Gastrocnemius medialis (tissue), 4 donors: ENCODE measurements at regions not wholly inside any gene's neighbourhood (a gene's known extent, or its start where the extent isn't known, plus 50 kb on each side); places are given as distances from the start of the nearest gene placed in this dataset.

Experiments used
- ATAC-seq, 2 donors: fragments of 150-250 bp; one replicate each; pipeline ENCODE4 v1.9.1; 2016
- DNase-seq, 2 donors: peaks; one replicate each; pipeline ENCODE4 v3.0.0-alpha.2; 2019
- H3K27ac ChIP-seq, 4 donors: fragments of 200-600 bp; sonication (generic); 1 replicate in 1 of 4; 2 replicates in 3 of 4; pipeline ENCODE4 v1.5.1; 2016 to 2018; ENCODE audit warnings: mild to moderate bottlenecking in 2 of 4, moderate library complexity in 1 of 4
- H3K27me3 ChIP-seq, 3 donors: fragments of 200-600 bp; sonication (generic) in 2 of 3; 1 replicate in 1 of 3; 2 replicates in 2 of 3; pipeline versions ENCODE4 v1.5.1 to v1.6.0; 2016 to 2019; ENCODE audit warnings: mild to moderate bottlenecking in 1 of 3, moderate library complexity in 1 of 3
- H3K36me3 ChIP-seq, 2 donors: fragments of 200-600 bp; sonication (generic) in 1 of 2; one replicate each; pipeline ENCODE4 v1.5.1; 2017 to 2018
- H3K4me1 ChIP-seq, 2 donors: fragments of 200-600 bp; sonication (generic) in 1 of 2; one replicate each; pipeline ENCODE4 v1.5.1; 2016 to 2017; ENCODE audit warnings: mild to moderate bottlenecking in 2 of 2
- H3K4me3 ChIP-seq, 4 donors: fragments of 200-600 bp; sonication (generic) in 3 of 4; 1 replicate in 1 of 4; 2 replicates in 3 of 4; pipeline ENCODE4 v1.5.1; 2016 to 2019; ENCODE audit warnings: mild to moderate bottlenecking in 2 of 4
- H3K9me3 ChIP-seq, 3 donors: fragments of 200-600 bp; sonication (generic) in 2 of 3; 1 replicate in 1 of 3; 2 replicates in 2 of 3; pipeline ENCODE4 v1.5.1; 2016 to 2019
- POLR2A ChIP-seq, 2 donors: fragments of 450-650 bp; IDR thresholded peaks; one replicate each; pipeline ENCODE4 v1.6.1; 2017; ENCODE audit warnings: antibody characterized with exemption in 2 of 2, mild to moderate bottlenecking in 2 of 2, moderate library complexity in 2 of 2
- in situ Hi-C, 4 donors: fragments of 200-750 bp; cut with MboI; loops; one replicate each; pipeline versions ENCODE4 v1.15.0 to v1.8.0; 2017; ENCODE audit warnings: low sequenced_read_pairs in 4 of 4
- intact Hi-C: fragments of 100-400 bp; cut with DNase I; formaldehyde crosslinking; loops from one replicate; pipeline ENCODE4 v1.15.1; 2023; ENCODE audit warnings: low total_unique reads
- TF ChIP-seq, protein P1 (sequence below), 5 experiments: fragments of 450-650 bp in 3 of 5; fragments of 200-600 bp in 2 of 5; sonication (generic) in 2 of 5; IDR thresholded peaks in 4 of 5; conservative IDR thresholded peaks in 1 of 5; 1 replicate in 4 of 5; 2 replicates in 1 of 5; pipeline ENCODE4 v1.5.1; 2016 to 2019; ENCODE audit warnings: antibody characterized with exemption in 5 of 5, mild to moderate bottlenecking in 3 of 5, moderate library complexity in 3 of 5

- TF ChIP-seq, protein P1, sequence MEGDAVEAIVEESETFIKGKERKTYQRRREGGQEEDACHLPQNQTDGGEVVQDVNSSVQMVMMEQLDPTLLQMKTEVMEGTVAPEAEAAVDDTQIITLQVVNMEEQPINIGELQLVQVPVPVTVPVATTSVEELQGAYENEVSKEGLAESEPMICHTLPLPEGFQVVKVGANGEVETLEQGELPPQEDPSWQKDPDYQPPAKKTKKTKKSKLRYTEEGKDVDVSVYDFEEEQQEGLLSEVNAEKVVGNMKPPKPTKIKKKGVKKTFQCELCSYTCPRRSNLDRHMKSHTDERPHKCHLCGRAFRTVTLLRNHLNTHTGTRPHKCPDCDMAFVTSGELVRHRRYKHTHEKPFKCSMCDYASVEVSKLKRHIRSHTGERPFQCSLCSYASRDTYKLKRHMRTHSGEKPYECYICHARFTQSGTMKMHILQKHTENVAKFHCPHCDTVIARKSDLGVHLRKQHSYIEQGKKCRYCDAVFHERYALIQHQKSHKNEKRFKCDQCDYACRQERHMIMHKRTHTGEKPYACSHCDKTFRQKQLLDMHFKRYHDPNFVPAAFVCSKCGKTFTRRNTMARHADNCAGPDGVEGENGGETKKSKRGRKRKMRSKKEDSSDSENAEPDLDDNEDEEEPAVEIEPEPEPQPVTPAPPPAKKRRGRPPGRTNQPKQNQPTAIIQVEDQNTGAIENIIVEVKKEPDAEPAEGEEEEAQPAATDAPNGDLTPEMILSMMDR (IDR thresholded peaks at IDR 0.05 in 4 of 5, conservative IDR thresholded peaks at IDR 0.05 in 1 of 5): no peak
- TF ChIP-seq POLR2A (IDR thresholded peaks at IDR 0.05): no peak
- H3K9me3 ChIP-seq: no peaks in the 10 kb centered on the region
- no peak overlapping the region for H3K4me3 ChIP-seq
- in situ Hi-C loops (no loop called here), intact Hi-C loops (no loop called here)
- ATAC-seq (no peak), DNase-seq (no peak)
- no peaks in the 10 kb centered on the region for H3K36me3 ChIP-seq
- H3K27ac ChIP-seq: no peak overlapping the region
- no peaks in the 10 kb centered on the region for H3K27me3 ChIP-seq
- H3K4me1 ChIP-seq: no peaks in the 10 kb centered on the region
These were observed 333.2 kb upstream of the ZNF507 start for GRCh38 chr19:32012206-32012605.

- no peaks in the 10 kb centered on the region for H3K9me3 ChIP-seq
- H3K27me3 ChIP-seq: no peaks in the 10 kb centered on the region
- TF ChIP-seq, protein P1 (IDR thresholded peaks at IDR 0.05 in 4 of 5, conservative IDR thresholded peaks at IDR 0.05 in 1 of 5): no peak
- TF ChIP-seq POLR2A (IDR thresholded peaks at IDR 0.05): no peak
- H3K27ac ChIP-seq: no peak overlapping the region
- intact Hi-C loops (no loop called here), in situ Hi-C loops (no loop called here)
- H3K4me1 ChIP-seq: no peaks in the 10 kb centered on the region
- H3K36me3 ChIP-seq: no peaks in the 10 kb centered on the region
- no peak overlapping the region for H3K4me3 ChIP-seq
- DNase-seq (no peak), ATAC-seq (no peak)
These were observed 332.4 kb upstream of the ZNF507 start for GRCh38 chr19:32012886-32013631.

GRCh38 chr19:32017176-32017953 is 328.0 kb upstream of the ZNF507 start:
- Histone ChIP-seq H3K27ac (no peak overlapping the region), H3K4me3 (no peak overlapping the region), H3K9me3 (no peaks in the 10 kb centered on the region), H3K27me3 (no peaks in the 10 kb centered on the region), H3K36me3 (no peaks in the 10 kb centered on the region), H3K4me1 (no peaks in the 10 kb centered on the region)
- TF ChIP-seq, protein P1 (IDR thresholded peaks at IDR 0.05 in 4 of 5, conservative IDR thresholded peaks at IDR 0.05 in 1 of 5): no peak
- no peak for TF ChIP-seq POLR2A (IDR thresholded peaks at IDR 0.05)
- no peak for ATAC-seq
- intact Hi-C loops: no loop called here
- in situ Hi-C loops: no loop called here
- no peak for DNase-seq

- peak; percentile 11 to 47 for ATAC-seq
- DNase-seq: no peak
- Histone ChIP-seq H3K4me1 (no peaks in the 10 kb centered on the region), H3K36me3 (no peaks in the 10 kb centered on the region), H3K27me3 (no peaks in the 10 kb centered on the region), H3K9me3 (no peaks in the 10 kb centered on the region), H3K27ac (no peak overlapping the region), H3K4me3 (no peak overlapping the region)
- in situ Hi-C loops: no loop called here
- intact Hi-C loops: no loop called here
- TF ChIP-seq POLR2A (IDR thresholded peaks at IDR 0.05): no peak
- TF ChIP-seq, protein P1 (IDR thresholded peaks at IDR 0.05 in 4 of 5, conservative IDR thresholded peaks at IDR 0.05 in 1 of 5): no peak
These were observed 327.4 kb upstream of the ZNF507 start for GRCh38 chr19:32018014-32018413.
